Heart left ventricle (tissue), 16 donors: ENCODE measurements at regions not wholly inside any gene's neighbourhood (a gene's known extent, or its start where the extent isn't known, plus 50 kb on each side); places are given as distances from the start of the nearest gene placed in this dataset.

Experiments
- ATAC-seq, 4 donors: fragments of 200-7000 bp; cut with Tn5 transposase; one replicate each; pipeline ENCODE4 v1.9.1; 2020 to 2022; ENCODE audit warnings: moderate library complexity in 4 of 4, mild to moderate bottlenecking in 3 of 4, moderate number of reproducible peaks in 1 of 4
- DNase-seq, 5 donors: peaks; one replicate each; pipeline ENCODE4 v3.0.0-alpha.2; 2020
- H3K27ac ChIP-seq, 12 donors: fragments of 200-600 bp; sonication (generic) in 4 of 12; one replicate each; pipeline versions ENCODE4 v1.5.0 to v1.8.0; 2016 to 2022; ENCODE audit warnings: mild to moderate bottlenecking in 2 of 12
- H3K27me3 ChIP-seq, 9 donors: fragments of 200-600 bp; sonication (generic) in 2 of 9; one replicate each; pipeline versions ENCODE4 v1.5.1 to v1.8.0; 2016 to 2022; ENCODE audit warnings: mild to moderate bottlenecking in 3 of 9
- H3K36me3 ChIP-seq, 9 donors: fragments of 200-600 bp; sonication (generic) in 2 of 9; one replicate each; pipeline versions ENCODE4 v1.5.0 to v1.8.0; 2018 to 2022; ENCODE audit warnings: mild to moderate bottlenecking in 2 of 9
- H3K4me1 ChIP-seq, 12 donors: fragments of 200-600 bp; sonication (generic) in 4 of 12; one replicate each; pipeline versions ENCODE4 v1.5.0 to v1.8.0; 2016 to 2022; ENCODE audit warnings: mild to moderate bottlenecking in 3 of 12
- H3K4me3 ChIP-seq, 12 donors: fragments of 200-600 bp; sonication (generic) in 4 of 12; one replicate each; pipeline versions ENCODE4 v1.5.0 to v1.8.0; 2017 to 2022; ENCODE audit warnings: mild to moderate bottlenecking in 9 of 12, moderate library complexity in 4 of 12
- H3K9me3 ChIP-seq, 12 donors: fragments of 200-600 bp; sonication (generic) in 4 of 12; one replicate each; pipeline versions ENCODE4 v1.5.0 to v1.8.0; 2016 to 2022; ENCODE audit warnings: mild to moderate bottlenecking in 1 of 12
- POLR2A ChIP-seq, 2 donors: fragments of 450-650 bp; IDR thresholded peaks; one replicate each; pipeline ENCODE4 v1.6.1; 2017; ENCODE audit warnings: antibody characterized with exemption in 2 of 2, mild to moderate bottlenecking in 2 of 2, moderate library complexity in 2 of 2
- whole genome bisulfite sequencing, 4 donors: extraction: QIAGEN DNeasy Blood & Tissue Kit in 2 of 4; methylation state at CpG; one replicate each; pipeline versions ENCODE4 v1.1.5 to v1.1.7; 2013 to 2018; 5-methylcytosine and 5-hydroxymethylcytosine counted together
- intact Hi-C, 10 donors: fragments of 100-400 bp; cut with DNase I; formaldehyde crosslinking; loops; one replicate each; pipeline versions ENCODE4 v1.11.1 to v1.14.2; 2022
- TF ChIP-seq, protein P1 (sequence below), 12 donors: fragments of 200-600 bp; sonication (generic) in 4 of 12; IDR thresholded peaks; one replicate each; pipeline versions ENCODE4 v1.5.0 to v1.8.0; 2018 to 2022; ENCODE audit warnings: antibody characterized with exemption in 12 of 12, mild to moderate bottlenecking in 5 of 12
- donor health status: ischemic (EF 13 %, LVEDD 7.1; RV severe dilation, severe dysfunction).
- donor health status: healthy with polysubstance abuse.
- donor health status: DM: no; HTN: yes; CAD: no.
- donor health status: DM: no; HTN: no; CAD: no.
- donor health status: ischemic (EF 25% LVEDD 6.9; RV normal size, moderate dysfunction).
- donor health status: ischemic (EF 25% LVEDD 5.7; RV mildly dilated, moderate dysfunction).
- donor health status: healthy.
- donor health status: DM: yes; HTN: yes; CAD: no.
- donor health status: ischemic (EF 35%, LVEDD 5.7; RV mildly dilated, moderate dysfunction).
- donor health status: nonischemic (EF 11% LVEDD 7.7; RV severe dilation, severe dysfunction).
- donor health status: DM: yes; HTN: yes; CAD: no.
- donor health status: PGD.
- donor health status: ischemic (EF 29% LVEDD 5.4; RV normal size, mild dysfunction).
- donor health status: nonischemic (EF 23%, LVEDD 6.1; RV moderate dilation, normal function).

GRCh38 chr5:68919988-68920490 is 173.8 kb upstream of the SLC30A5 start:
- Histone ChIP-seq H3K4me1 (peaks cover 0 to 5% (median 0%) of the 10 kb centered on the region in 12 donors), H3K4me3 (no peak overlapping the region), H3K27ac (no peak overlapping the region), H3K9me3 (peaks cover 0 to 9% (median 0%) of the 10 kb centered on the region in 12 donors), H3K27me3 (no peaks in the 10 kb centered on the region), H3K36me3 (no peaks in the 10 kb centered on the region)
- ATAC-seq: no peak
- TF ChIP-seq, protein P1, sequence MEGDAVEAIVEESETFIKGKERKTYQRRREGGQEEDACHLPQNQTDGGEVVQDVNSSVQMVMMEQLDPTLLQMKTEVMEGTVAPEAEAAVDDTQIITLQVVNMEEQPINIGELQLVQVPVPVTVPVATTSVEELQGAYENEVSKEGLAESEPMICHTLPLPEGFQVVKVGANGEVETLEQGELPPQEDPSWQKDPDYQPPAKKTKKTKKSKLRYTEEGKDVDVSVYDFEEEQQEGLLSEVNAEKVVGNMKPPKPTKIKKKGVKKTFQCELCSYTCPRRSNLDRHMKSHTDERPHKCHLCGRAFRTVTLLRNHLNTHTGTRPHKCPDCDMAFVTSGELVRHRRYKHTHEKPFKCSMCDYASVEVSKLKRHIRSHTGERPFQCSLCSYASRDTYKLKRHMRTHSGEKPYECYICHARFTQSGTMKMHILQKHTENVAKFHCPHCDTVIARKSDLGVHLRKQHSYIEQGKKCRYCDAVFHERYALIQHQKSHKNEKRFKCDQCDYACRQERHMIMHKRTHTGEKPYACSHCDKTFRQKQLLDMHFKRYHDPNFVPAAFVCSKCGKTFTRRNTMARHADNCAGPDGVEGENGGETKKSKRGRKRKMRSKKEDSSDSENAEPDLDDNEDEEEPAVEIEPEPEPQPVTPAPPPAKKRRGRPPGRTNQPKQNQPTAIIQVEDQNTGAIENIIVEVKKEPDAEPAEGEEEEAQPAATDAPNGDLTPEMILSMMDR (IDR thresholded peaks at IDR 0.05): no peak
- TF ChIP-seq POLR2A (IDR thresholded peaks at IDR 0.05): no peak
- no peak for DNase-seq
- intact Hi-C loops: no loop called here
- 64 to 98% (median 80%) methylated on average over 3 of the region's 3 CpGs for WGBS, 4 donors

- Histone ChIP-seq H3K4me1 (peaks cover 0 to 5% (median 0%) of the 10 kb centered on the region in 12 donors), H3K36me3 (no peaks in the 10 kb centered on the region), H3K27ac (no peak overlapping the region), H3K9me3 (peaks cover 0 to 9% (median 0%) of the 10 kb centered on the region in 12 donors), H3K27me3 (no peaks in the 10 kb centered on the region), H3K4me3 (no peak overlapping the region)
- no peak for DNase-seq
- TF ChIP-seq, protein P1 (IDR thresholded peaks at IDR 0.05): no peak
- no peak for TF ChIP-seq POLR2A (IDR thresholded peaks at IDR 0.05)
- intact Hi-C loops: no loop called here
- ATAC-seq: no peak
- WGBS, 4 donors: 96 to 100% (median 98%) methylated on average over 17 to 28 of the region's 28 CpGs
Observed at GRCh38 chr5:68920888-68921287, 172.9 kb upstream of the SLC30A5 start.

- H3K9me3 ChIP-seq: peaks cover 0 to 9% (median 0%) of the 10 kb centered on the region in 12 donors
- no peak overlapping the region for H3K27ac ChIP-seq
- no peak for ATAC-seq
- no peaks in the 10 kb centered on the region for H3K36me3 ChIP-seq
- no peak for DNase-seq
- no peak for TF ChIP-seq POLR2A (IDR thresholded peaks at IDR 0.05)
- no peaks in the 10 kb centered on the region for H3K27me3 ChIP-seq
- 68 to 79% (median 73%) methylated on average over 3 of the region's 3 CpGs for WGBS, 4 donors
- intact Hi-C loops: no loop called here
- no peak overlapping the region for H3K4me3 ChIP-seq
- peaks cover 0 to 5% (median 0%) of the 10 kb centered on the region in 12 donors for H3K4me1 ChIP-seq
Observed at GRCh38 chr5:68922172-68922987, 171.4 kb upstream of the SLC30A5 start.

DNA sequence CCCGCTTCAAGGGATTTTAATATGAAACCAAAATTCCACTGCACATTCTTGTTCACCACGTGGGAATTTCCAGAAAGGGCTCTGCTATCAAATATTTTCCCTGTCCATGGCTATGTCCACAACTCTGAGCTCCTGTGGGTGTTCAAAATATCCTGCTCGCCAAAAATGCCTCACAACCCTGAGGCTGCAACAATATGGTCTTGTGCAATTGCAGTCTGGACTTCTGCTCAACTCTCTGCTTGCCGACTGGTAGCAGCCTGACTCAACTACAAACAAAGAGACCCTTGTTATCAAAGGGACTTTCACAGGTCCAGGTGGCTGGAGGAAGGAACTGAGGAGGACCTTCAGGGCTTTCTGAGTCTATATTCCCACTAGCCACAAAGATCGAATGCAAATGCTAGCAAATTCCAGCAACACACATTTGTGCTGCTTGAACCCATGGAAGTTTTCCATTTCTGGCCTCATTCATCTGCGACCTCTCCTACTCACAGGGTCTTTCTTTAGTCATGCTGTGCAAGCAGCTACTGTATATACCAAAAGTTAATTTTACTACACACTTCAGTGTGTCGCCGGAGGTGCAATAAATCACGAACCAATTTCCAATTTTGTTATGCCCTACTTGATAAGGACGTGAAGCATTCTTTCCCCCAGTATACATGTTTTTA is 169.2 kb upstream of the SLC30A5 start:
- Histone ChIP-seq H3K4me1 (peaks cover 0 to 5% (median 0%) of the 10 kb centered on the region in 12 donors), H3K9me3 (peaks cover 0 to 6% (median 0%) of the 10 kb centered on the region in 12 donors), H3K4me3 (no peak overlapping the region), H3K27ac (no peak overlapping the region), H3K36me3 (no peaks in the 10 kb centered on the region), H3K27me3 (no peaks in the 10 kb centered on the region)
- WGBS, 4 donors: 71 to 76% (median 73%) methylated on average over 10 of the region's 10 CpGs
- no peak for TF ChIP-seq POLR2A (IDR thresholded peaks at IDR 0.05)
- TF ChIP-seq, protein P1 (IDR thresholded peaks at IDR 0.05): no peak
- ATAC-seq: peak; percentile 42 to 94 (median 82)
- intact Hi-C loops: no loop called here
- peak in 3 of 5 donors; percentile 8 to 43 (median 34) for DNase-seq
